Trophoblast cell (in vitro differentiated cells and primary cell): ENCODE measurements at regions not wholly inside any gene's neighbourhood (a gene's known extent, or its start where the extent isn't known, plus 50 kb on each side); places are given as distances from the start of the nearest gene placed in this dataset.

Source experiments
- DNase-seq, 2 donors: peaks; one replicate each; pipeline ENCODE4 v3.0.0-alpha.2; 2016
- H2AFZ ChIP-seq: 2 replicates; pipeline ENCODE4 v1.6.1; 2013; ENCODE audit warnings: low read length, moderate library complexity, mild to moderate bottlenecking; ENCODE audit not compliant: insufficient read depth, poor library complexity
- H2AK5ac ChIP-seq: 2 replicates; pipeline ENCODE4 v1.6.1; 2013; ENCODE audit warnings: mild to moderate bottlenecking, low read length
- H2BK120ac ChIP-seq: 2 replicates; pipeline ENCODE4 v1.6.1; 2013; ENCODE audit warnings: low read length, mild to moderate bottlenecking, moderate library complexity; ENCODE audit not compliant: insufficient read depth, poor library complexity
- H2BK12ac ChIP-seq: 2 replicates; pipeline ENCODE4 v1.6.1; 2013; ENCODE audit warnings: mild to moderate bottlenecking, low read length, moderate library complexity
- H2BK5ac ChIP-seq: 2 replicates; pipeline ENCODE4 v1.6.1; 2013; ENCODE audit warnings: low read length, low read depth, moderate library complexity, mild to moderate bottlenecking; ENCODE audit not compliant: poor library complexity
- H3K14ac ChIP-seq: 2 replicates; pipeline ENCODE4 v1.6.1; 2013; ENCODE audit warnings: mild to moderate bottlenecking, low read length
- H3K18ac ChIP-seq: 2 replicates; pipeline ENCODE4 v1.6.1; 2013; ENCODE audit warnings: mild to moderate bottlenecking, low read length
- H3K23ac ChIP-seq: 2 replicates; pipeline ENCODE4 v1.6.1; 2013; ENCODE audit warnings: low read length
- H3K27ac ChIP-seq: 2 replicates; pipeline ENCODE4 v1.5.1; 2013; ENCODE audit warnings: low read depth, mild to moderate bottlenecking, inconsistent platforms, low read length, moderate library complexity
- H3K27me3 ChIP-seq: 2 replicates; pipeline ENCODE4 v1.6.1; 2013; ENCODE audit warnings: inconsistent platforms, mild to moderate bottlenecking, low read length, moderate library complexity; ENCODE audit not compliant: insufficient read depth
- H3K36me3 ChIP-seq, 2 experiments: 1 replicate in 1 of 2; 2 replicates in 1 of 2; pipeline ENCODE4 v1.6.1; 2013; ENCODE audit warnings: low read length in 2 of 2, mild to moderate bottlenecking in 2 of 2, moderate library complexity in 1 of 2; ENCODE audit not compliant: insufficient read depth in 2 of 2, control insufficient read depth in 1 of 2
- H3K4ac ChIP-seq: 2 replicates; pipeline ENCODE4 v1.6.1; 2013; ENCODE audit warnings: low read depth, mild to moderate bottlenecking, low read length, moderate library complexity
- H3K4me1 ChIP-seq, 2 experiments: 1 replicate in 1 of 2; 2 replicates in 1 of 2; pipeline ENCODE4 v1.6.1; 2013; ENCODE audit warnings: low read length in 2 of 2, mild to moderate bottlenecking in 2 of 2, moderate library complexity in 1 of 2; ENCODE audit not compliant: insufficient read depth in 2 of 2, control insufficient read depth in 1 of 2
- H3K4me2 ChIP-seq: 2 replicates; pipeline ENCODE4 v1.6.1; 2013; ENCODE audit warnings: inconsistent platforms, mild to moderate bottlenecking, low read length, moderate library complexity
- H3K4me3 ChIP-seq: 2 replicates; pipeline ENCODE4 v1.5.1; 2013; ENCODE audit warnings: mild to moderate bottlenecking, low read depth, low read length, inconsistent platforms
- H3K79me1 ChIP-seq: one replicate; pipeline ENCODE4 v1.6.1; 2013; ENCODE audit warnings: low read length
- H3K79me2 ChIP-seq: 2 replicates; pipeline ENCODE4 v1.6.1; 2013; ENCODE audit warnings: low read length, mild to moderate bottlenecking; ENCODE audit not compliant: control insufficient read depth, insufficient read depth, poor library complexity
- H3K9ac ChIP-seq: 2 replicates; pipeline ENCODE4 v1.6.1; 2013; ENCODE audit warnings: mild to moderate bottlenecking, low read length
- H3K9me3 ChIP-seq: 2 replicates; pipeline ENCODE4 v1.6.1; 2013; ENCODE audit warnings: low read depth, mild to moderate bottlenecking, control low read depth, inconsistent platforms, low read length; ENCODE audit not compliant: insufficient read depth
- H4K12ac ChIP-seq: 2 replicates; pipeline ENCODE4 v1.6.1; 2013; ENCODE audit warnings: low read depth, mild to moderate bottlenecking, low read length, moderate library complexity
- H4K8ac ChIP-seq: 2 replicates; pipeline ENCODE4 v1.6.1; 2013; ENCODE audit warnings: low read depth, mild to moderate bottlenecking, low read length, moderate library complexity
- H4K91ac ChIP-seq: one replicate; pipeline ENCODE4 v1.6.1; 2013; ENCODE audit warnings: low read depth, mild to moderate bottlenecking, low read length, moderate library complexity
- WGBS: extraction: QIAGEN DNeasy Blood & Tissue Kit; methylation state at CpG from one replicate; pipeline ENCODE4 v1.1.7; 2013; ENCODE audit warnings: missing lambda C conversion rate; ENCODE audit not compliant: insufficient read length, insufficient coverage; ENCODE audit errors: extremely low coverage; 5-methylcytosine and 5-hydroxymethylcytosine counted together

DNA sequence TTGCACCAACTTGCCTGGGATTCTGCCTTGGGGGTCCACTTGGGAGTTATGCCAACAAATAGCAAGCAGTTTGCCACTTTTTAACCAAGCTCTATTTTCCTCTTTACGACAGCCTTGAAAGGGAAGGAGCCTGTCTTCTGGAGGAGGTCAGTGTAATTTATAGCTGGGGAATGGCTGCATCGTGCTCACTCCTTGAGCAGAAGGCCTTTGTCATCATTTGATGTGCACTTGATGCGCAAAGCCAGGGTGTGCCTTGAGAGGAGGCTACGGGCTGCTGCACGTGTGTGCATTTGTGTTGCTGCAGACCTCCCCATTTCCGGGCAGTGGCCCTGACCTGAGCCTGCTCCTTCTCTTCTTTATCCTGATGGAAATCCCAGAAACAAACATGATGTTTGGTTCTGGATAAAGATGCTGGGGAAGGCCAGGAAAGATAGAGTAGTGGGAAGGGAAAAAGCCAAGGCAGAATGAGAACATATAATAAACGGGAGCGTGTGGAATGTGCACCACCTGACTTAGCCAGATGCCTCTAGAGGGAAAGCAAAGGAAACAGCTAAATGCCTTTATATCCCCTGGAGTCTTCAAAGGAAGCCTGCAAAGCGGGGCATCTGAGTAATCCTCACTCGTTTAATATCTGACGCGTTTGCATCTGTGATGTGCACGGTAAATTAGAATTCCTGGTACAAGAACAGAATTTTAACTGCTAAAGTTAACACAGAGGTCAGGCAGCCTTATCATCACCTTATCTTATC, 68.3 kb upstream of the ZNF521 start:
- H3K79me2 ChIP-seq: no peaks in the 10 kb centered on the region
- no peaks in the 10 kb centered on the region for H3K27me3 ChIP-seq
- no peaks in the 10 kb centered on the region for H3K79me1 ChIP-seq
- no peak overlapping the region for H3K9ac ChIP-seq
- H3K18ac ChIP-seq: no peak overlapping the region
- no peak overlapping the region for H4K8ac ChIP-seq
- no peak overlapping the region for H2AK5ac ChIP-seq
- no peak overlapping the region for H2BK12ac ChIP-seq
- H2BK120ac ChIP-seq: no peak overlapping the region
- H2AFZ ChIP-seq: no peak overlapping the region
- H3K9me3 ChIP-seq: no peaks in the 10 kb centered on the region
- no peak overlapping the region for H3K14ac ChIP-seq
- peak overlapping the region; percentile 45 for H3K4me3 ChIP-seq
- WGBS: no CpG with 5 or more reads among the region's 13 CpGs
- no peak overlapping the region for H3K27ac ChIP-seq
- H3K4me1 ChIP-seq: peaks cover 2 to 8% of the 10 kb centered on the region in 2 experiments
- H4K91ac ChIP-seq: no peak overlapping the region
- H3K4me2 ChIP-seq: no peak overlapping the region
- H3K23ac ChIP-seq: no peak overlapping the region
- DNase-seq: no peak
- no peak overlapping the region for H4K12ac ChIP-seq
- no peak overlapping the region for H2BK5ac ChIP-seq
- no peak overlapping the region for H3K4ac ChIP-seq
- no peaks in the 10 kb centered on the region for H3K36me3 ChIP-seq

DNA sequence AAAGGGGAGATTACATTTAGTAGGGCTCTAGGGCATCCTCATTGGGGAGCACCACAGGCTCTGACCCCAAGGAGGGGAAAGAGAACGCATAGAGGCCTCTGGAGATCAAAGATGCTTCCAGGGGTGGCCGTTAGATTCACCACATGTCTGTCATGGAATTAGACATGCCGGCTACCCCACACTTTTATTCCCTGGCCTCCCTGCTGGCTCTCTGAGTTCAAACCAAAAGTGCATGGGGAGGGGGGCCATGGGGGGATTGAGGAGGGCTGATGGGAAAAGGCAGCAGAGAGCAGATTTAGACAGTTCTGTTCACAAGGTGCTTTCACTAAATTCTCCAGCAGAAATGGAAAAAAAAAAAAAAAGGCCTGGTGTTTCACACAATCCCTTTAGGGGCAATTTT, 64.4 kb upstream of the ZNF521 start:
- H3K27ac ChIP-seq: no peak overlapping the region
- H2BK12ac ChIP-seq: no peak overlapping the region
- no peak overlapping the region for H2BK120ac ChIP-seq
- no peak overlapping the region for H3K4me2 ChIP-seq
- no peak overlapping the region for H4K12ac ChIP-seq
- no peak overlapping the region for H4K91ac ChIP-seq
- H2AFZ ChIP-seq: no peak overlapping the region
- H2BK5ac ChIP-seq: no peak overlapping the region
- no peaks in the 10 kb centered on the region for H3K79me2 ChIP-seq
- H2AK5ac ChIP-seq: no peak overlapping the region
- no peak overlapping the region for H3K4me3 ChIP-seq
- H3K79me1 ChIP-seq: no peaks in the 10 kb centered on the region
- peaks cover 2 to 8% of the 10 kb centered on the region in 2 experiments for H3K4me1 ChIP-seq
- no peak for DNase-seq
- H3K23ac ChIP-seq: no peak overlapping the region
- H3K36me3 ChIP-seq: no peaks in the 10 kb centered on the region
- no peak overlapping the region for H3K9ac ChIP-seq
- WGBS: no CpG with 5 or more reads among the region's 3 CpGs
- H3K14ac ChIP-seq: no peak overlapping the region
- H3K4ac ChIP-seq: no peak overlapping the region
- no peaks in the 10 kb centered on the region for H3K27me3 ChIP-seq
- no peaks in the 10 kb centered on the region for H3K9me3 ChIP-seq
- H3K18ac ChIP-seq: no peak overlapping the region
- no peak overlapping the region for H4K8ac ChIP-seq

DNA sequence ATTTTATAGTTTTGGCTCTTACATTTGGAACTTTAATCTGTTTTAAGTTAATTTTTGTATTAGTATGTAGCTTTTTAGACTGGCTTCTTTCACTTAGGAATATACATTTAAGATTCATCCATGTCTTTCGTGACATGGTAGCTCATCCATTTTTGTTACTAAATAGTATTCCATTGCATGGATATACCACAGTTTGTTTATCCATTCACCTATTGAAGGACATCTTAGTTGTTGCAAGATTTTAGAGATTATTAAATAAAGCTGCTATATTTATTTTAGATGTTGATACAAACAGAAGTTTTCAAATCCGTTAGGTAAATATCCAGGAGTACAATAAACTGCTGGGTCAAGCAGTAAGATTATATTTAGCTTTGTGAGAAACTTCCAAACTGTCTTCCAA, 58.0 kb upstream of the ZNF521 start:
- Histone ChIP-seq H2BK5ac (no peak overlapping the region), H3K18ac (no peak overlapping the region), H3K36me3 (no peaks in the 10 kb centered on the region), H2AK5ac (no peak overlapping the region), H4K91ac (no peak overlapping the region), H2BK120ac (no peak overlapping the region), H3K79me1 (no peaks in the 10 kb centered on the region), H2BK12ac (no peak overlapping the region), H3K4ac (no peak overlapping the region), H2AFZ (no peak overlapping the region), H3K14ac (no peak overlapping the region), H3K79me2 (no peaks in the 10 kb centered on the region), H4K12ac (no peak overlapping the region), H3K4me2 (no peak overlapping the region), H3K9me3 (no peaks in the 10 kb centered on the region), H3K27ac (no peak overlapping the region), H3K23ac (no peak overlapping the region), H3K9ac (no peak overlapping the region), H3K27me3 (no peaks in the 10 kb centered on the region), H4K8ac (no peak overlapping the region), H3K4me3 (no peak overlapping the region), H3K4me1 (no peaks in the 10 kb centered on the region)
- DNase-seq: no peak
- WGBS: no CpG with 5 or more reads among the region's 2 CpGs

DNA sequence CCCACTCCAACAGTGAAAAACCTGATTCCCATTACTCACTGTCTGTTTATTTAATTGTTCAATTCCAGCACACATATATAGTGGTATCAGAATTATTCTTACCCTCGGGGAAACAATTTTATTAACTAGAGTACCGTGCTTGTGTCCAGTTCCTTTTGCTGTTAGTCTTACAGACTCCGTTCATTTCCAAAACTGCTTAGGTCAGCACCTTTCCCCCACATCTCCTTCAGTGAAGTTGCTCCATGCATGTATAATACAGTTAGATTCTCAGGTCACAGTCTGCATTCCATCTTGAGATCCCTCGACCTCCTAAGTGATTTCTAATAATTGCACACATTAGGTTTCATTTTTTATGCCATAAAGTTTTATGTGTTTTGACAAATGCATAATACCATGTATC, 56.3 kb upstream of the ZNF521 start:
- no peak overlapping the region for H3K4me2 ChIP-seq
- no peak overlapping the region for H4K8ac ChIP-seq
- H3K4me1 ChIP-seq: peaks cover 0 to 3% of the 10 kb centered on the region in 2 experiments
- H2BK12ac ChIP-seq: no peak overlapping the region
- peaks cover 6% of the 10 kb centered on the region for H3K79me1 ChIP-seq
- H3K79me2 ChIP-seq: no peaks in the 10 kb centered on the region
- H3K27me3 ChIP-seq: no peaks in the 10 kb centered on the region
- DNase-seq: no peak
- H3K9ac ChIP-seq: no peak overlapping the region
- no peak overlapping the region for H3K18ac ChIP-seq
- H3K4ac ChIP-seq: no peak overlapping the region
- no peaks in the 10 kb centered on the region for H3K36me3 ChIP-seq
- no peak overlapping the region for H2AK5ac ChIP-seq
- H3K4me3 ChIP-seq: no peak overlapping the region
- H3K14ac ChIP-seq: no peak overlapping the region
- H2BK5ac ChIP-seq: no peak overlapping the region
- no peaks in the 10 kb centered on the region for H3K9me3 ChIP-seq
- no peak overlapping the region for H3K27ac ChIP-seq
- H3K23ac ChIP-seq: no peak overlapping the region
- H4K91ac ChIP-seq: no peak overlapping the region
- H4K12ac ChIP-seq: no peak overlapping the region
- no peak overlapping the region for H2BK120ac ChIP-seq
- no CpG with 5 or more reads among the region's 4 CpGs for WGBS
- H2AFZ ChIP-seq: no peak overlapping the region
